GM18867 (cell line): ENCODE measurements at regions not wholly inside any gene's neighbourhood (a gene's known extent, or its start where the extent isn't known, plus 50 kb on each side); places are given as distances from the start of the nearest gene placed in this dataset.
"Not testable (repeated sequence)": the region's sequence is repeated elsewhere in the genome, so short reads cannot be mapped to it uniquely, and the experiment has no call there.

ENCODE experiments used
- ATAC-seq: cut with Tn5 transposase; IDR thresholded peaks from one replicate; pipeline ENCODE4 v1.9.1; 2021; ENCODE audit warnings: mild to moderate bottlenecking, moderate library complexity; ENCODE audit not compliant: unreplicated experiment

DNA sequence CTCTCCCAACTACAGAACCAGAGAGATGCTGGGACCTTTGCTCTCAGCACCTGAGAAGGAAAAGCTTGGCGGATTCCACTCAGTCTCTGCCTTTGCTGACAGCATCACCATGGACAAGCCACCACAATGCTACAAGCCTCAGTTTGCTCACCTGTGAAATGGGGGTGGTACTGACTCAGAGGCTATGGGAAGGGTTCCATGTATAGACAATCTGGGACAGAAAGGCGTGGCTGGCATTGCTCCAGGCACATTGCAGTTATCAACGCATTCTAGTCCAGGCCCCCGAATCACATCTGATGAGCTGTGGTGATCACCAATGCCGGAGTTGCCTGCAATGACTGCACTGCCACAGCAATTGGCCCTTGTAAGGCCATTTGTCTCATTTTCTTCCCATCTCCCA is 72.6 kb downstream of the ISX start:
- ATAC-seq: no peak

DNA sequence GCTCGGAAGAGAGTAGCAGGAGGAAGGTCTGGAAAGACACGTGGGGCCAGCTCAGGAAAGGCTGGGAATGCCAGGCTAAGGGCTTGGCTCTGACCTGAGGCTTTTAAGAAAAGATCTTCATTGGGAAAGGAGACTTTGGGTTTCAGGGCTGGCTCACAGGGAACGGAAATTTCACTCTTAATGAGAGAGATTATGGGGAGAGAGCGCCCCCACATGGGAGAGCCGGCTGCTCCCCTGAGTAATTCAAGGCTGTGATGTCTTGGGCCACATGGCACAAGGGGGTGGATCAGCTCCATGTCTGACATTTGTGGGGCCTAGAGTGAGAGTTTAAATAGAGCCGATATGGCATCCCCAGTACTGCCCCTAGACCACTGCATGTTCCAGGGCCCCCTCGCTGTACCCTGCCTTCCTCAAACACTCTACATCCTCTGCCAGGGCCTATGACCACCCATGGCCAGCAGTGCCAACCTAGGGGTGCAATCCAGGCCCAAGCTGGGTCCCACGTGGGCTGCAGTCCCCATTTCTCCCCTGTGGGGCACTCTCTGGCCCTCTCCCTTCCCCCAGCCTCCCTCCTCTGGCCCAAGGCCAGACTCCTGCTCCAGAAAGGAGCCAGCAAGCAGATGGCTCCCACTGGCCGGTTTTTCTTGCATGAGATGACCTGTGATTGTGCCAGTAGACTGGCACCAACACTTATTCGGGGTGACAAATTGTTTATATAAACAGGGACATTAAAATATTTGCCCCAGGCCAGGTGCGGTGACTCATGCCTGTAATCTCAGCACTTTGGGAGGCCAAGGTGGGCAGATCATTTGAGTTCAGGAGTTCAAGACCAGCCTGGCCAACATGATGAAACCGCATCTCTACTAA is 75.2 kb downstream of the ISX start:
- no peak for ATAC-seq

- ATAC-seq: no peak
These were observed 82.4 kb downstream of the ISX start for GRCh38 chr22:35148381-35148780.

- ATAC-seq: no peak
These were observed 83.0 kb downstream of the ISX start for GRCh38 chr22:35148866-35149548.

- ATAC-seq: peak; percentile 51
These were observed 84.5 kb downstream of the ISX start for GRCh38 chr22:35150183-35151107.

DNA sequence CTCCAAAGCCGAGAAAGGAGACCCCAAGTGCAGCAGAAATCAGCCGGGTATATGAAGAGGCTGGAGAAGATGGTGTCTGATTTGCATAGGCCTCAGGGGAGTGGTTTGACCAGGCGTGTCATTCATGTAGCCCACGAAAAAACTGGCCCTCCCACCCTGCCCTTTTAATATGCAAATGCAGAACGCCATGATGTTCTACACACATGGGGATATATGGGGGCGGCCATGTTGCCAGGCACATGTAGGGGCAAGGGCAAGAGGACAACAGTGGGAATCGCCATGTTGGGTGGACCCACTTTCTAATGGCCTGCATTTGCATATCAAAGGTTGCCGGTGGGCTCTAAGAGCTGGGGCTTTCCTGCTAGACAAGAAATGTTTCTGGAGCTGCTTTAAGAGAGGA is 86.4 kb downstream of the ISX start:
- no peak for ATAC-seq

GRCh38 chr22:35154937-35155387 is 89.0 kb downstream of the ISX start:
- no peak for ATAC-seq

DNA sequence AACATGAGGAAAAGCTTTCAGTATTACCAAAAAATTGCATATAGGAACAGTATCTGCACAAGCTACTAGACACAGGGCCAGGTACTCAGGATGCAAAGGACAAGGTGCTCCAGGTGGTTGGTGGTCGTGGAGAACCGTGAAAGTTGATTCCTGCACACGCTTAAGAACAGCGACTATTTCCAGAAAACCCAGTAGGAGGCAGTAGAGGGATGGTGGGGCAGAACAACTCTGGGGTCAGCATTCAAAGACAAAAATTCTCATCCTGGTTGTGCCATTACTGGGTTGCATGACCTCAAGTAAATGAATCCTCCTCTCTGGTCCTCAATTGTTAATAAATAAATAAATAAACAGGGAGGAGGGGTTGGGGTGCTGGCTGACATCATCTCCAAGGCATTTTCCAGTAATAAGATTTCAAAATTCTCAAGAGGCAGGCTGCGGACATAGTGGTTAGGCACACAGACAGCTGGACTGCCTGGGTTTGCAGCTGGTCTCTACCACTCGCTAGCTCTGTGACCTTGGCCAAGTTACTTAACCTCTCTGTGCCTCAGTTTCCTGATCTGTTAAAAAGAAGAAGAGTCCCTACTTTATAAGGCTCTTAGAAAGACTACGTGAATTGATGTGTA is 89.6 kb downstream of the ISX start:
- ATAC-seq: no peak

- ATAC-seq: no peak
These were observed 91.0 kb downstream of the ISX start for GRCh38 chr22:35156945-35157344.

DNA sequence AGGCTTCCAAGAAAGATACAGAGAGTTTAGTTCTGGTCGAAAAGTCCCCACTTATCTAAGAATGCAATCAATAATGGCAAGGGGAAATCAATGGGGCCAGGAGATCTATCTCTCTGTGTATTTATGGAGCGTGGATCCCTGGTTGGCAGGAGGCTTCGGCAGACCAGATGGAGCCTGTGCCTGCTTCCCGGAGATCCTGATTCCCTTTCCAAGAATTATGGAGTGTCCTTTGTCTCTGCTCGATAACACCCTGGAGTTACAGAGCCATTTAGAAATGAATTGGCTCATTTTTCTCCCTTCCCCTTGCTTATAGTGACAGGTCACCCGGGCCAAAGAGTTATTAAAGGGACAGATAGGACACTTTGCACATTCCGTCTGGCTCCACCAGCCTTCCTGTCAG is 92.4 kb downstream of the ISX start:
- no peak for ATAC-seq

- no peak for ATAC-seq
These were observed 93.4 kb downstream of the ISX start for GRCh38 chr22:35159343-35159742.

- ATAC-seq: no peak
These were observed 94.3 kb downstream of the ISX start for GRCh38 chr22:35160268-35160667.

GRCh38 chr22:35165896-35166295 is 91.4 kb upstream of the HMGXB4 start:
- ATAC-seq: not testable (repeated sequence)

GRCh38 chr22:35170716-35171697 is 86.3 kb upstream of the HMGXB4 start:
- no peak for ATAC-seq

GRCh38 chr22:35172442-35172841 is 84.9 kb upstream of the HMGXB4 start:
- no peak for ATAC-seq

- ATAC-seq: no peak
These were observed 83.6 kb upstream of the HMGXB4 start for GRCh38 chr22:35173655-35174054.

DNA sequence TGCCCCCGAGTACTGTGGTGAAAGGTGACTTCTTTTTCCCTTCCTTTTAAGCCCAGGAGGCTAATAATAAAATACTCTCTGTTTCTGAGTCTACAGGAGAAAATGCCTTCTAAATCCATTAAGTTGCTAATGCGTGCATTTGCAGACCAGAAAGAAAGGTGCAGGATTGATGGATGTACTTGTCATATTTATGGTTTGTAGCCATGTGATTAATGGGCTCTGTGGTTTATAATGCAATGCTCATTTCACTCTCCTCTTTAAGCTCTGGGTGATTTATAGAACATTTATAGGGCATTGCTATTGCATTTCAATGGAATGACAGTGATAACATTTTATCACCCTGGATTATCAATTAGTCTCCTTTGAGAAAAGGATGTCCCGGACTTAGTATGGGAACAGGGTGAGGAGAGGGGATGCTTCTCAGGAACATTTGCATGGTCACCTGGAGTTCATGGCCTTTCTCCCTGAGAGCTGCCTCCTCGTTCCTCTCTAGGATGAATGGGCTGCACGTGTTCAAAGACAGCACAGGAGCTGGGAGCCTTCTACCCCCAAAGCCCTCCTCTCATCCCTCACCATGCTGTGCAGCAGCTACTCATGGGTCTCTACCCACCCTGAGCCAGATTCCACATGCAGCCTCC is 82.8 kb upstream of the HMGXB4 start:
- ATAC-seq: no peak

- no peak for ATAC-seq
These were observed 81.9 kb upstream of the HMGXB4 start for GRCh38 chr22:35175392-35175791.

DNA sequence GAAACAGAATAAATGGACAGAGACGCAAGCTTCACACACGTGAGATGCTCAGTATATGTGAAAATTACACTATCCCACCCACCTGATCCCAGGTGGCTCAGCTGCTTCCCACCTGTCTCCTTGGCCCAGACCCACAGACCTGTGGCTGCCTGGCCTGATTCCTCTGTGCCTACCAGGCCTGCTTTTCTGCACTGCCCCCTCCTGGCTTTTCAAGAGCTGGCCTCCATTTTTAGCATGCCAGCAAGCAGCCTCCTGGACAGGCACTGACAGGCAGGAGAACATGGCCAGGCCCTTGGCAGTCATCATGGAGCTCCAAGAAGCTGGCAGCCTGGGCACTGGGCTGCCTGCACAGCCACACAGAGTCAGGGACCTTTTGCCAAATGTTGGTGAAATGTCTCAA is 79.5 kb upstream of the HMGXB4 start:
- ATAC-seq: no peak
